ENCODE measurements at regions not wholly inside any gene's neighbourhood (a gene's known extent, or its start where the extent isn't known, plus 50 kb on each side); places are given as distances from the start of the nearest gene placed in this dataset. TPM values are rescaled to one million over a fixed set of nuclear protein-coding genes. Genes with fewer than 3 reads are reported as not detected.

GRCh38 chr3:163126115-163126514 lies 1629.5 kb downstream of the OTOL1 start:
- H3K9me3 Mint-ChIP-seq (ENCODE audit: insufficient read depth) = peaks cover 3% of the 10 kb centered on the region
- H3K36me3 ChIP-seq (replicated peaks in 1 of 2; ENCODE audit: control extremely low read depth in 1 of 2, control insufficient read depth in 1 of 2, extremely low read depth in 1 of 2, insufficient read depth in 2 of 2, low read length in 1 of 2) = no peaks in the 10 kb centered on the region
- no peak overlapping the region for H3K4me3 Mint-ChIP-seq
- ATAC-seq (ENCODE audit: low read depth) = no peak
- H3K4me1 ChIP-seq (ENCODE audit: control insufficient read depth in 2 of 2, insufficient read depth in 2 of 2, low read length in 2 of 2) = no peaks in the 10 kb centered on the region
- H3K27ac ChIP-seq (ENCODE audit: low read length in 2 of 2) = no peak overlapping the region
- H3K4me1 Mint-ChIP-seq = no peaks in the 10 kb centered on the region
- no peaks in the 10 kb centered on the region for H4K20me1 ChIP-seq (ENCODE audit: control insufficient read depth, insufficient read depth, low read length, poor library complexity, severe bottlenecking)
- H3K79me2 ChIP-seq (ENCODE audit: control insufficient read depth, insufficient read depth, low read length) = no peaks in the 10 kb centered on the region
- CTCF ChIA-PET = no interaction called here
- H3K9me3 ChIP-seq (ENCODE audit: control extremely low read depth in 1 of 3, control insufficient read depth in 2 of 3, insufficient read depth in 1 of 3, low read length in 2 of 3) = peaks cover 0 to 11% (median 9%) of the 10 kb centered on the region in 3 donors
- DNase-seq = no peak
- no peaks in the 10 kb centered on the region for H3K27me3 Mint-ChIP-seq
- H3K27ac Mint-ChIP-seq = no peak overlapping the region
- H3K9ac ChIP-seq (ENCODE audit: low read length) = no peak overlapping the region
- no peak overlapping the region for H2AFZ ChIP-seq (ENCODE audit: insufficient read depth, low read depth, low read length, poor library complexity, severe bottlenecking)
- POLR2A ChIA-PET = no interaction called here
- H3K27me3 ChIP-seq (replicated peaks in 1 of 4; ENCODE audit: control extremely low read depth in 1 of 4, control insufficient read depth in 3 of 4, insufficient read depth in 4 of 4, low read length in 3 of 4) = no peaks in the 10 kb centered on the region
- TF ChIP-seq CTCF (IDR thresholded peaks at IDR 0.05) (no peak), EZH2 (IDR thresholded peaks at IDR 0.05; ENCODE audit: borderline replicate concordance, insufficient read depth, low read depth, low read length, poor library complexity, severe bottlenecking) (no peak)
- intact Hi-C loops (cut with micrococcal nuclease) = no loop called here
- no peak overlapping the region for H3K4me3 ChIP-seq (ENCODE audit: control extremely low read depth in 1 of 5, extremely low read depth in 1 of 5, insufficient read depth in 1 of 5, low read depth in 2 of 5, low read length in 4 of 5)
- H3K4me2 ChIP-seq (replicated peaks; ENCODE audit: low read depth, low read length, poor library complexity, severe bottlenecking) = no peak overlapping the region

Small RNA genes lying in the stretch of these regions (small RNA-seq; reads per million reads assigned to genes)
- gene MIR1263 (ENCODE audit: insufficient read length, low read depth, low replicate concordance) = not detected
- not detected for gene RNU7-82P (ENCODE audit: insufficient read length, low read depth, low replicate concordance)

All from B cell (primary cell).